Hypothalamus (tissue), 51 donors: ENCODE measurements at regions not wholly inside any gene's neighbourhood (a gene's known extent, or its start where the extent isn't known, plus 50 kb on each side); places are given as distances from the start of the nearest gene placed in this dataset.

Source experiments
- DNase-seq, 51 donors: peaks; one replicate each; lab custom pipeline; 2025; lab: John Stamatoyannopoulos, UW

GRCh38 chr11:87443707-87444106, 406.0 kb downstream of the TMEM135 start:
- DNase-seq: no peak

GRCh38 chr11:87440076-87440770, 402.5 kb downstream of the TMEM135 start:
- DNase-seq: no peak

GRCh38 chr11:87438416-87438815, 400.7 kb downstream of the TMEM135 start:
- no peak for DNase-seq

- DNase-seq: no peak
Measured at GRCh38 chr11:87437844-87438223, 400.1 kb downstream of the TMEM135 start.

- DNase-seq: no peak
Measured at GRCh38 chr11:87437133-87437843, 399.6 kb downstream of the TMEM135 start.

- no peak for DNase-seq
Measured at GRCh38 chr11:87432022-87432421, 394.3 kb downstream of the TMEM135 start.

- DNase-seq: peak in 1 of 51 donors; percentile 2
Measured at GRCh38 chr11:87431392-87431791, 393.7 kb downstream of the TMEM135 start.

- no peak for DNase-seq
Measured at GRCh38 chr11:87430821-87431220, 393.1 kb downstream of the TMEM135 start.

GRCh38 chr11:87429996-87430395, 392.3 kb downstream of the TMEM135 start:
- DNase-seq: no peak

- DNase-seq: no peak
Measured at GRCh38 chr11:87428266-87428665, 390.5 kb downstream of the TMEM135 start.

- DNase-seq: no peak
Measured at GRCh38 chr11:87425943-87426342, 388.2 kb downstream of the TMEM135 start.

- DNase-seq: no peak
Measured at GRCh38 chr11:87425391-87425790, 387.7 kb downstream of the TMEM135 start.

- DNase-seq: no peak
Measured at GRCh38 chr11:87423161-87423560, 385.4 kb downstream of the TMEM135 start.

- no peak for DNase-seq
Measured at GRCh38 chr11:87422566-87422965, 384.8 kb downstream of the TMEM135 start.

GRCh38 chr11:87421422-87421821, 383.7 kb downstream of the TMEM135 start:
- peak in 11 of 51 donors; percentile 1 to 46 (median 7) for DNase-seq

- DNase-seq: no peak
Measured at GRCh38 chr11:87417951-87418350, 380.2 kb downstream of the TMEM135 start.

- no peak for DNase-seq
Measured at GRCh38 chr11:87405843-87406242, 368.1 kb downstream of the TMEM135 start.

GRCh38 chr11:87405356-87405755, 367.6 kb downstream of the TMEM135 start:
- no peak for DNase-seq

GRCh38 chr11:87401653-87402052, 363.9 kb downstream of the TMEM135 start:
- DNase-seq: no peak

- DNase-seq: no peak
Measured at GRCh38 chr11:87399341-87399740, 361.6 kb downstream of the TMEM135 start.

GRCh38 chr11:87398931-87399330, 361.2 kb downstream of the TMEM135 start:
- DNase-seq: no peak
